GM18907 (cell line): ENCODE measurements at regions not wholly inside any gene's neighbourhood (a gene's known extent, or its start where the extent isn't known, plus 50 kb on each side); places are given as distances from the start of the nearest gene placed in this dataset.

Source experiments
- ATAC-seq: cut with Tn5 transposase; IDR thresholded peaks from one replicate; pipeline ENCODE4 v1.9.1; 2021; ENCODE audit warnings: mild to moderate bottlenecking, moderate library complexity; ENCODE audit not compliant: unreplicated experiment

GRCh38 chr19:27754700-27755099 is 1458.3 kb downstream of the UQCRFS1 start:
- no peak for ATAC-seq

- ATAC-seq, result no peak
Measured at GRCh38 chr19:27753622-27754021, 1459.3 kb downstream of the UQCRFS1 start.

- ATAC-seq, result no peak
Measured at GRCh38 chr19:27752530-27753184, 1460.3 kb downstream of the UQCRFS1 start.

GRCh38 chr19:27751044-27751391 is 1461.9 kb downstream of the UQCRFS1 start:
- ATAC-seq, result no peak

- no peak for ATAC-seq
Measured at GRCh38 chr19:27750391-27751043, 1462.4 kb downstream of the UQCRFS1 start.

- ATAC-seq, result no peak
Measured at GRCh38 chr19:27748551-27749152, 1464.3 kb downstream of the UQCRFS1 start.

- ATAC-seq, result no peak
Measured at GRCh38 chr19:27746691-27747380, 1466.1 kb downstream of the UQCRFS1 start.

GRCh38 chr19:27745978-27746542 is 1466.9 kb downstream of the UQCRFS1 start:
- ATAC-seq, result no peak

- no peak for ATAC-seq
Measured at GRCh38 chr19:27744926-27745768, 1467.8 kb downstream of the UQCRFS1 start.

GRCh38 chr19:27742041-27742440 is 1470.9 kb downstream of the UQCRFS1 start:
- no peak for ATAC-seq

GRCh38 chr19:27741236-27741635 is 1471.7 kb downstream of the UQCRFS1 start:
- no peak for ATAC-seq

- no peak for ATAC-seq
Measured at GRCh38 chr19:27740396-27740795, 1472.6 kb downstream of the UQCRFS1 start.

GRCh38 chr19:27738569-27739193 is 1474.3 kb downstream of the UQCRFS1 start:
- ATAC-seq, result no peak

GRCh38 chr19:27736225-27736624 is 1476.7 kb downstream of the UQCRFS1 start:
- ATAC-seq, result no peak

GRCh38 chr19:27735314-27735713 is 1477.6 kb downstream of the UQCRFS1 start:
- no peak for ATAC-seq

- ATAC-seq, result no peak
Measured at GRCh38 chr19:27734496-27735220, 1478.3 kb downstream of the UQCRFS1 start.

- no peak for ATAC-seq
Measured at GRCh38 chr19:27733551-27734266, 1479.2 kb downstream of the UQCRFS1 start.

GRCh38 chr19:27729332-27729731 is 1483.6 kb downstream of the UQCRFS1 start:
- no peak for ATAC-seq

GRCh38 chr19:27722625-27723024 is 1490.3 kb downstream of the UQCRFS1 start:
- ATAC-seq, result no peak
